ENCODE measurements at regions not wholly inside any gene's neighbourhood (a gene's known extent, or its start where the extent isn't known, plus 50 kb on each side); places are given as distances from the start of the nearest gene placed in this dataset.

GRCh38 chr18:45231617-45232016, 383.7 kb upstream of the SLC14A2 start:
- no peaks in the 10 kb centered on the region for H4K20me1 ChIP-seq (ENCODE audit: insufficient read depth)
- DNase-seq (ENCODE audit: low read depth, low spot score) (no peak), ATAC-seq (no peak)
- no peak overlapping the region for H3K27ac ChIP-seq (ENCODE audit: low read depth, low read length)
- H3K4me2 ChIP-seq (ENCODE audit: low read length), result no peak overlapping the region
- H2AFZ ChIP-seq (ENCODE audit: low read depth, low read length, poor library complexity, severe bottlenecking), result no peak overlapping the region
- H3K9me2 ChIP-seq (ENCODE audit: insufficient read depth), result no peaks in the 10 kb centered on the region
- no peaks in the 10 kb centered on the region for H3K79me2 ChIP-seq (ENCODE audit: insufficient read depth, low read length)
- H3K9me3 ChIP-seq (ENCODE audit: control insufficient read depth in 1 of 2, insufficient read depth in 1 of 2, low read depth in 1 of 2, low read length in 2 of 2), result peaks cover 0 to 22% of the 10 kb centered on the region in 2 experiments; a peak in 1 of 4 replicates
- no peaks in the 10 kb centered on the region for H3K36me3 ChIP-seq (ENCODE audit: control insufficient read depth in 1 of 2, insufficient read depth in 2 of 2, low read length in 2 of 2)
- TF ChIP-seq CBX3 (IDR thresholded peaks at IDR 0.05; ENCODE audit: low read depth), result no peak
- TF ChIP-seq JUND (IDR thresholded peaks at IDR 0.05), result no peak
- TF ChIP-seq RAD21 (IDR thresholded peaks at IDR 0.05; ENCODE audit: low read depth), result no peak
- TF ChIP-seq, protein P1, sequence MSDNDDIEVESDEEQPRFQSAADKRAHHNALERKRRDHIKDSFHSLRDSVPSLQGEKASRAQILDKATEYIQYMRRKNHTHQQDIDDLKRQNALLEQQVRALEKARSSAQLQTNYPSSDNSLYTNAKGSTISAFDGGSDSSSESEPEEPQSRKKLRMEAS (IDR thresholded peaks at IDR 0.05), result no peak
- H3K27me3 ChIP-seq (ENCODE audit: insufficient read depth, low read length), result no peaks in the 10 kb centered on the region
- ChIA-PET POLR2A (no interaction called here), RAD21 (ENCODE audit: low non-redundant PET in 1 of 2, low total read pairs in 2 of 2, uncharacterized antibody in 2 of 2, unreplicated experiment in 2 of 2) (no interaction called here), CTCF (no interaction called here)
- no TSS peak for BruUV-seq (replicated peaks)
- no peak overlapping the region for H3K9ac ChIP-seq (ENCODE audit: low read length)
- H3K4me1 ChIP-seq (ENCODE audit: control insufficient read depth in 1 of 2, insufficient read depth in 2 of 2, low read length in 2 of 2), result no peaks in the 10 kb centered on the region
- no peak overlapping the region for H3K4me3 ChIP-seq (replicated peaks in 1 of 2; ENCODE audit: low read depth in 1 of 2, low read length in 2 of 2)
- intact Hi-C loops (cut with micrococcal nuclease), result no loop called here

DNA sequence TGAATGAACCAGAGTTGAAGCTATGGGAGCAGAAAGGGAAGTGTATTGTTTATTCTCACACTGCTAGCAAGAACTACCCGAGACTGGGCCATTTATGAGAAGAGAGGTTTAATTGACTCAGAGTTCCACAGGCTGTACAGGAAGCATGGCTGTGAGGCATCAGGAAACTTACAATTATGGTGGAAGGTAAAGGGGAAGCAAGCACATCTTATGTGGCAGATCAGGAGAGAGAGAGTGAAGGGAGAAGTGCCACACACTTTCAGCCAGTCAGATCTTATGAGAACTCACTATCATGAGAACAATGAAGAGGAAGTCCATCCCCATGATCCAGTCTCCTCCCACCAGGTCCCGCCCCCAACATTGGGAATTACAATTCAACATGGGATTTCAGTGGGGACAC, 383.2 kb upstream of the SLC14A2 start:
- RAD21 ChIA-PET (ENCODE audit: low non-redundant PET in 1 of 2, low total read pairs in 2 of 2, uncharacterized antibody in 2 of 2, unreplicated experiment in 2 of 2), result no interaction called here

More for the DNA sequence above, 383.2 kb upstream of the SLC14A2 start:
- Histone ChIP-seq H3K36me3 (ENCODE audit: control insufficient read depth in 1 of 2, insufficient read depth in 2 of 2, low read length in 2 of 2) (no peaks in the 10 kb centered on the region), H3K9ac (ENCODE audit: low read length) (no peak overlapping the region), H3K9me3 (ENCODE audit: control insufficient read depth in 1 of 2, insufficient read depth in 1 of 2, low read depth in 1 of 2, low read length in 2 of 2) (peaks cover 0 to 25% of the 10 kb centered on the region in 2 experiments; a peak in 1 of 4 replicates), H3K79me2 (ENCODE audit: insufficient read depth, low read length) (no peaks in the 10 kb centered on the region), H3K27me3 (ENCODE audit: insufficient read depth, low read length) (no peaks in the 10 kb centered on the region), H3K4me3 (replicated peaks in 1 of 2; ENCODE audit: low read depth in 1 of 2, low read length in 2 of 2) (no peak overlapping the region), H4K20me1 (ENCODE audit: insufficient read depth) (no peaks in the 10 kb centered on the region), H3K9me2 (ENCODE audit: insufficient read depth) (no peaks in the 10 kb centered on the region), H3K4me1 (ENCODE audit: control insufficient read depth in 1 of 2, insufficient read depth in 2 of 2, low read length in 2 of 2) (no peaks in the 10 kb centered on the region), H3K27ac (ENCODE audit: low read depth, low read length) (no peak overlapping the region), H3K4me2 (ENCODE audit: low read length) (no peak overlapping the region), H2AFZ (ENCODE audit: low read depth, low read length, poor library complexity, severe bottlenecking) (no peak overlapping the region)
- intact Hi-C loops (cut with micrococcal nuclease), result no loop called here
- DNase-seq (ENCODE audit: low read depth, low spot score), result no peak
- POLR2A ChIA-PET, result no interaction called here
- CTCF ChIA-PET, result no interaction called here
- ATAC-seq, result no peak
- TF ChIP-seq CBX3 (IDR thresholded peaks at IDR 0.05; ENCODE audit: low read depth) (no peak), CTCF (IDR thresholded peaks at IDR 0.05 in 2 of 3, conservative IDR thresholded peaks at IDR 0.05 in 1 of 3; ENCODE audit: borderline replicate concordance in 1 of 3, insufficient read depth in 1 of 3, low read depth in 2 of 3, low read length in 2 of 3) (no peak), SP1 (IDR thresholded peaks at IDR 0.05; ENCODE audit: low read depth) (no peak), POLR2AphosphoS5 (IDR thresholded peaks at IDR 0.05; ENCODE audit: low read depth, low read length) (no peak), JUND (IDR thresholded peaks at IDR 0.05) (no peak), ELF1 (IDR thresholded peaks at IDR 0.05; ENCODE audit: borderline replicate concordance, low read depth) (no peak)
- TF ChIP-seq, protein P1 (IDR thresholded peaks at IDR 0.05), result no peak
- TF ChIP-seq, protein P2, sequence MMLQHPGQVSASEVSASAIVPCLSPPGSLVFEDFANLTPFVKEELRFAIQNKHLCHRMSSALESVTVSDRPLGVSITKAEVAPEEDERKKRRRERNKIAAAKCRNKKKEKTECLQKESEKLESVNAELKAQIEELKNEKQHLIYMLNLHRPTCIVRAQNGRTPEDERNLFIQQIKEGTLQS (IDR thresholded peaks at IDR 0.05), result no peak
- BruUV-seq (replicated peaks), result no TSS peak
